ENCODE measurements at regions not wholly inside any gene's neighbourhood (a gene's known extent, or its start where the extent isn't known, plus 50 kb on each side); places are given as distances from the start of the nearest gene placed in this dataset.

GRCh38 chr2:17309741-17310339, 208.4 kb downstream of the RAD51AP2 start:
- no peak for TF ChIP-seq EZH2 (IDR thresholded peaks at IDR 0.05; ENCODE audit: borderline replicate concordance, control insufficient read depth, low read depth, low read length)
- TF ChIP-seq, protein P1, sequence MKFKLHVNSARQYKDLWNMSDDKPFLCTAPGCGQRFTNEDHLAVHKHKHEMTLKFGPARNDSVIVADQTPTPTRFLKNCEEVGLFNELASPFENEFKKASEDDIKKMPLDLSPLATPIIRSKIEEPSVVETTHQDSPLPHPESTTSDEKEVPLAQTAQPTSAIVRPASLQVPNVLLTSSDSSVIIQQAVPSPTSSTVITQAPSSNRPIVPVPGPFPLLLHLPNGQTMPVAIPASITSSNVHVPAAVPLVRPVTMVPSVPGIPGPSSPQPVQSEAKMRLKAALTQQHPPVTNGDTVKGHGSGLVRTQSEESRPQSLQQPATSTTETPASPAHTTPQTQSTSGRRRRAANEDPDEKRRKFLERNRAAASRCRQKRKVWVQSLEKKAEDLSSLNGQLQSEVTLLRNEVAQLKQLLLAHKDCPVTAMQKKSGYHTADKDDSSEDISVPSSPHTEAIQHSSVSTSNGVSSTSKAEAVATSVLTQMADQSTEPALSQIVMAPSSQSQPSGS (IDR thresholded peaks at IDR 0.05; ENCODE audit: low read length), result no peak
- no peak for TF ChIP-seq NR2C1 (IDR thresholded peaks at IDR 0.05)
- TF ChIP-seq SMARCA5 (IDR thresholded peaks at IDR 0.05), result no peak
- TF ChIP-seq POU2F2 (IDR thresholded peaks at IDR 0.05; ENCODE audit: borderline replicate concordance, low read depth, low read length), result no peak
